Ovary (tissue), 7 donors: ENCODE measurements at regions not wholly inside any gene's neighbourhood (a gene's known extent, or its start where the extent isn't known, plus 50 kb on each side); places are given as distances from the start of the nearest gene placed in this dataset.

ENCODE experiments used
- DNase-seq, 5 donors: peaks; one replicate each; pipeline ENCODE4 v3.0.0-alpha.2; 2019 to 2020
- H3K27ac ChIP-seq, 2 donors: fragments of 200-600 bp; one replicate each; pipeline versions ENCODE4 v1.5.1 to v1.8.0; 2019 to 2022
- H3K27me3 ChIP-seq: fragments of 200-600 bp; one replicate; pipeline ENCODE4 v1.8.0; 2022
- H3K36me3 ChIP-seq: fragments of 200-600 bp; sonication (generic); one replicate; pipeline ENCODE4 v1.5.1; 2019
- H3K4me1 ChIP-seq: one replicate; pipeline ENCODE4 v1.8.1; 2013; ENCODE audit warnings: mild to moderate bottlenecking, moderate library complexity; ENCODE audit not compliant: insufficient read depth
- H3K4me3 ChIP-seq: fragments of 200-600 bp; sonication (generic); one replicate; pipeline ENCODE4 v1.5.1; 2017
- H3K9me3 ChIP-seq, 2 donors: fragments of 200-600 bp in 1 of 2; sonication (generic) in 1 of 2; one replicate each; pipeline versions ENCODE4 v1.5.1 to v1.8.1; 2013 to 2019; ENCODE audit warnings: mild to moderate bottlenecking in 1 of 2, moderate library complexity in 1 of 2
- EP300 ChIP-seq: sonication (generic); formaldehyde crosslinking; IDR thresholded peaks from one replicate; pipeline ENCODE4 v1.6.1; 2017; ENCODE audit warnings: antibody characterized with exemption
- POLR2A ChIP-seq: fragments of 450-650 bp; IDR thresholded peaks from one replicate; pipeline ENCODE4 v1.6.1; 2017; ENCODE audit warnings: antibody characterized with exemption, mild to moderate bottlenecking, moderate library complexity
- WGBS, 3 donors: extraction: QIAGEN DNeasy Blood & Tissue Kit in 1 of 3; methylation state at CpG; one replicate each; pipeline versions ENCODE4 v1.1.5 to v1.1.7; 2013 to 2017; 5-methylcytosine and 5-hydroxymethylcytosine counted together
- intact Hi-C, 4 donors: fragments of 100-400 bp; cut with DNase I; formaldehyde crosslinking; loops; one replicate each; pipeline versions ENCODE4 v1.11.0 to v1.15.1; 2022 to 2023
- TF ChIP-seq, protein P1 (sequence below), 3 donors: fragments of 450-650 bp in 2 of 3; fragments of 200-600 bp in 1 of 3; IDR thresholded peaks; one replicate each; pipeline versions ENCODE4 v1.5.1 to v1.8.0; 2016 to 2022; ENCODE audit warnings: antibody characterized with exemption in 3 of 3, mild to moderate bottlenecking in 1 of 3
- donor health status: DM: no; HTN: no; CAD: no; lungs with moderate emphysema.
- donor health status: DM: no; HTN: no; CAD: no.
- donor health status: Bipolar disorder and iron deficiency.
- donor health status: DM: no; HTN: no; CAD: no.
- donor health status: DM: yes; HTN: yes; CAD: no.

DNA sequence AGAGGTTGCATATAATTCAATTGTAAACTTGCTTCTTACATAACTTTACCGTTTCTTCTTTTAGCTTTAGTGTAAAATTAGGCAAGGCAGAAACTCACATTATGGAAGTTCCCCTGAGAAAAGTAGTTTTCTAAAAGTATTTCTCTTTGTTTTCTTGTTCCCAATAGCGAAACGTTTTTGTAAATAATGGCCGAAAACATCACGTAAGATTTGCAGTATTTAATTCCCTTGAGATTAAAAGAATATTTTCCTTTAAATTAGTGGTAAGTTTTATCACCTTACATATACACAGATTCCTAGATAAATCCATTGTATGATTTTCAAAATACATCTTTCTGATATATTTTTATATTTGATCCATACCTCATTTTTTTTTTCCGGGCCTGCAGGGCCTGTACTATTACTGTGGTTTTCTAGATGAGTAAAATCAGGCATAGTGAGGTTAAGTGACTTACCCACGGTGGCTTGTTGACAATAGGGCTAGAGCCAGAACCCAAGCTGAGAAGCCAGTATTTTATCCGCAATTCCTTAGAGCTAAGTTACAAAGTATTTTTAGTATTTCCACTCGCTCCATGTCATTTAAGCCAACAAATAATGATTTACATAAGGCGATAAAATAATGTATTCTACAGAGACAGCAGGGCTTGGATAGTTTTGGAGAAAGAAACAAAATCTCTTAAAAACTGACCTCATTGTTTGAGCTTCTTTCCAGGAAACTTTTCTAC is 82.2 kb upstream of the VEGFC start:
- H3K4me1 ChIP-seq: no peaks in the 10 kb centered on the region
- H3K27me3 ChIP-seq: no peaks in the 10 kb centered on the region
- no peaks in the 10 kb centered on the region for H3K36me3 ChIP-seq
- intact Hi-C loops: no loop called here
- no peak overlapping the region for H3K4me3 ChIP-seq
- H3K27ac ChIP-seq: no peak overlapping the region
- H3K9me3 ChIP-seq: no peaks in the 10 kb centered on the region
- 88 to 94% (median 91%) methylated on average over 10 of the region's 10 CpGs for WGBS, 3 donors
- DNase-seq: no peak
- TF ChIP-seq EP300: no peak
- TF ChIP-seq, protein P1, sequence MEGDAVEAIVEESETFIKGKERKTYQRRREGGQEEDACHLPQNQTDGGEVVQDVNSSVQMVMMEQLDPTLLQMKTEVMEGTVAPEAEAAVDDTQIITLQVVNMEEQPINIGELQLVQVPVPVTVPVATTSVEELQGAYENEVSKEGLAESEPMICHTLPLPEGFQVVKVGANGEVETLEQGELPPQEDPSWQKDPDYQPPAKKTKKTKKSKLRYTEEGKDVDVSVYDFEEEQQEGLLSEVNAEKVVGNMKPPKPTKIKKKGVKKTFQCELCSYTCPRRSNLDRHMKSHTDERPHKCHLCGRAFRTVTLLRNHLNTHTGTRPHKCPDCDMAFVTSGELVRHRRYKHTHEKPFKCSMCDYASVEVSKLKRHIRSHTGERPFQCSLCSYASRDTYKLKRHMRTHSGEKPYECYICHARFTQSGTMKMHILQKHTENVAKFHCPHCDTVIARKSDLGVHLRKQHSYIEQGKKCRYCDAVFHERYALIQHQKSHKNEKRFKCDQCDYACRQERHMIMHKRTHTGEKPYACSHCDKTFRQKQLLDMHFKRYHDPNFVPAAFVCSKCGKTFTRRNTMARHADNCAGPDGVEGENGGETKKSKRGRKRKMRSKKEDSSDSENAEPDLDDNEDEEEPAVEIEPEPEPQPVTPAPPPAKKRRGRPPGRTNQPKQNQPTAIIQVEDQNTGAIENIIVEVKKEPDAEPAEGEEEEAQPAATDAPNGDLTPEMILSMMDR (IDR thresholded peaks at IDR 0.05): no peak
- TF ChIP-seq POLR2A: no peak

DNA sequence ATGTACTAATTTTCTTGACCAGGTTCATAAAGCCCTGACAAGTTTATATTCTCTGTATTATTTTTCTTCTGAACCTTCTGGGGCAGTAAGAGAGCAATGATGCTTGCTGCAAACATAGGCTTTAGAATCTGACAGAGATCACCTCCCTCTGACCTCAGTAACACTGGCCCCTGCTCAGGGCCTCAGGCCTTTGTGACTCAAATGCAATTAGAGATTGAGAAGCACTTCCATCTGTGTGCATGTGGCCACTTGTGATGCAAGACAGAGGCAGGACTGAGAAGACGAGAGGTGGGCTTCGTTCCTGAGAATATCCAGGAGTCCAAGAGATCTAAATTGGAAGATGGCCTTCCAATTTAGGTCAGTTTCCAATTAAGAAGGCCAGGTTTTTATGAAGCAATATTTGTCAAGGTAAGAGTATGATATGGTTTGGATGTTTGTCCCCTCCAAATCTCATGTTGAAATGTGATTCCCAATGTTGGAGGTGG is 82.8 kb upstream of the VEGFC start:
- H3K4me3 ChIP-seq: no peak overlapping the region
- H3K4me1 ChIP-seq: no peaks in the 10 kb centered on the region
- intact Hi-C loops: no loop called here
- DNase-seq: no peak
- no peaks in the 10 kb centered on the region for H3K36me3 ChIP-seq
- TF ChIP-seq EP300 (no peak), POLR2A (no peak)
- TF ChIP-seq, protein P1 (IDR thresholded peaks at IDR 0.05): no peak
- 48 to 93% (median 56%) methylated on average over 2 of the region's 2 CpGs for WGBS, 3 donors
- H3K27ac ChIP-seq: no peak overlapping the region
- no peaks in the 10 kb centered on the region for H3K27me3 ChIP-seq
- H3K9me3 ChIP-seq: no peaks in the 10 kb centered on the region

DNA sequence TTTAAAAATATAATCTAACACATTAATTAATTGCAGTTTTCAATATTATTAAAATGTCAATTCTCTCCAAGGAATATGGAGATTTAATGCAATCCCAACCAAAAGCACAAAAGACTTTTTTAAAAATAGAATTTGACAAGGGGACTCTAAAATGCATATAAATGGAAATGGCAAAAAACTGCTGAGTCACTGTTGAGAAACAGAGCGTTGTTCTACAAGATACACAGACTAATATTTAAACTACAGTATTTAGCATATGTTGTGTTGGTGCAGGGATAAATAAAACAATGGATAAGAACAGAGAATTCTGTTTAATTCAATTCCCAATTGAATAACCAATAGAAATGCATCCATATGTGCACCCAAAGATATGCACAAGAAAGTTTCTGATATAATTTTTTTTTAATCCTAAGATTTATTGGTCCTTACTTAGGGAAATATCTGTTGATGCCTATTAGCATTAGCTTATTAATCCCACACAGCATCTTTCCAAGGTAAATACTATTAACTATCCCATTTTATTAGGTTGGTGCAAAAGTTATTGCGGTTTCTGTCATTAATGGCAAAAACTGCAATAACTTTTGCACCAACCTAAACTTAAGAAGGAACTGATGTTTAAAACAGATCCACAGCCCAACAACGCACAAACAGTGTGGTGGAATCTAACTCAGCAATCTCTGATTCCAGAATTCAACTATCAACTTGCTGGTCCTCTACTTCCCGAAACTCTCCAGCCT is 86.8 kb upstream of the VEGFC start:
- no peak overlapping the region for H3K4me3 ChIP-seq
- intact Hi-C loops: no loop called here
- no peak overlapping the region for H3K27ac ChIP-seq
- no peaks in the 10 kb centered on the region for H3K27me3 ChIP-seq
- TF ChIP-seq EP300: no peak
- TF ChIP-seq POLR2A: no peak
- no peak for DNase-seq
- no peaks in the 10 kb centered on the region for H3K4me1 ChIP-seq
- 77 to 81% (median 81%) methylated on average over 4 of the region's 4 CpGs for WGBS, 3 donors
- H3K9me3 ChIP-seq: no peaks in the 10 kb centered on the region
- H3K36me3 ChIP-seq: no peaks in the 10 kb centered on the region

DNA sequence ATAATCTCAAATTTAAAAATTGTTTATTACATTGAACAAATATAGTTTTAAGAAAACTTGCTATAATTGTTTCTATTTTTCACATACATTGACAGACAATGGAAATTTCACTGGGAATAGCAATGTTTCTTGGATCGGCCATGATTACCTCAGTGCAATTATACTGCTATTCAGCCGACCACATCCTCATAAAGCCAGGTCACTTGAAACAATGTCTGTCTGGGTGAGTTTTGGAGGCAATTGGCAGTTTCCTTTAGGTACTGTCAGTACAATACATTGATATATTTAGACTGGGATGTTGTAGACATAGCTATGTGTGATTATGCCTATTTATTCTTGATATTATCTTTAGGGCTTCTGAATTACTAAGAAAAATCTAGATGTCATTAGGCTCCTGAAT is 89.5 kb upstream of the VEGFC start:
- DNase-seq: no peak
- Histone ChIP-seq H3K9me3 (no peaks in the 10 kb centered on the region), H3K4me3 (no peak overlapping the region), H3K27me3 (no peaks in the 10 kb centered on the region), H3K27ac (no peak overlapping the region), H3K4me1 (no peaks in the 10 kb centered on the region), H3K36me3 (no peaks in the 10 kb centered on the region)
- intact Hi-C loops: no loop called here
- WGBS, 3 donors: 90 to 95% (median 95%) methylated on average over 2 of the region's 2 CpGs
- TF ChIP-seq, protein P1 (IDR thresholded peaks at IDR 0.05): no peak
- TF ChIP-seq EP300 (no peak), POLR2A (no peak)

DNA sequence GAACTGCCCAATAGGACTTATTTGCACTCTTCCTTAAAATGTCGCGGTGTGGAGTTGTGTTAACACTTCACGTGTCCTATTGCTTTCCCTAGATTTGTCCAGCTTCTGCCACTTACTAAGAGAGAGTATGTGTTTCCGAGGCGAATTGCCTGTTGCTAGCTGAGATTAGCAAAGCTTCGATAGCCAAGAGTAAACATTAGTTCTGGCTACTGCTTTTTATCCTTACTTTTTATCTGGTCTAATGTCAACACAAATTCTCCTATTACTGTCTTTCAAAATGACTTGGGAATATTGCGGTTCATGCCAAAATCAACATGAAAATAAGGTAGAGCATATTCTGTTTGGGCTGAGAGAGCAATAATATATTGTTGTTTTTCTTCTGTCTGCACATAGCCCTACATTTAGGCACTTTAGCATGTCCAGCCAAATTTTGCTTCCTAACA is 90.4 kb upstream of the VEGFC start:
- Histone ChIP-seq H3K4me1 (no peaks in the 10 kb centered on the region), H3K27me3 (no peaks in the 10 kb centered on the region), H3K27ac (no peak overlapping the region), H3K4me3 (no peak overlapping the region), H3K9me3 (no peaks in the 10 kb centered on the region), H3K36me3 (no peaks in the 10 kb centered on the region)
- intact Hi-C loops: no loop called here
- DNase-seq: no peak
- TF ChIP-seq POLR2A (no peak), EP300 (no peak)
- TF ChIP-seq, protein P1 (IDR thresholded peaks at IDR 0.05): no peak
- WGBS, 3 donors: 29 to 62% (median 62%) methylated on average over 7 of the region's 7 CpGs
